ENCODE measurements at regions not wholly inside any gene's neighbourhood (a gene's known extent, or its start where the extent isn't known, plus 50 kb on each side); places are given as distances from the start of the nearest gene placed in this dataset.
A peak's percentile ranks its signal among the peaks of the same experiment; 100 is the strongest.

GRCh38 chr12:127260999-127261398, 1006.0 kb upstream of the TMEM132C start:
- CTCF ChIA-PET: no interaction called here
- Mint-ChIP-seq H3K4me3 (no peak overlapping the region), H3K9me3 (ENCODE audit: low read depth) (no peaks in the 10 kb centered on the region), H3K27me3 (no peaks in the 10 kb centered on the region), H3K36me3 (no peaks in the 10 kb centered on the region), H3K4me1 (no peaks in the 10 kb centered on the region), H3K27ac (no peak overlapping the region)
- no peak for ATAC-seq
- no peak for DNase-seq

- Mint-ChIP-seq H3K36me3 (no peaks in the 10 kb centered on the region), H3K4me3 (no peak overlapping the region), H3K4me1 (no peaks in the 10 kb centered on the region), H3K9me3 (ENCODE audit: low read depth) (no peaks in the 10 kb centered on the region), H3K27ac (no peak overlapping the region), H3K27me3 (no peaks in the 10 kb centered on the region)
- ATAC-seq (no peak), DNase-seq (no peak)
- CTCF ChIA-PET: interaction anchor here (1.2 kb wide), 1 partner anchor 9 kb away, joined by 3 read pairs; no protein-coding TSS in a partner anchor
Observed at GRCh38 chr12:127262615-127263014, 1004.4 kb upstream of the TMEM132C start.

- Mint-ChIP-seq H3K4me1 (no peaks in the 10 kb centered on the region), H3K27me3 (no peaks in the 10 kb centered on the region), H3K4me3 (no peak overlapping the region), H3K9me3 (ENCODE audit: low read depth) (no peaks in the 10 kb centered on the region), H3K27ac (no peak overlapping the region), H3K36me3 (no peaks in the 10 kb centered on the region)
- ATAC-seq (no peak), DNase-seq (no peak)
- CTCF ChIA-PET: interaction anchor here (1.1 to 1.2 kb wide), 2 partner anchors 10 to 16 kb away, joined by 3 read pairs; no protein-coding TSS in a partner anchor
Observed at GRCh38 chr12:127263621-127264020, 1003.3 kb upstream of the TMEM132C start.

GRCh38 chr12:127267128-127267527, 999.8 kb upstream of the TMEM132C start:
- DNase-seq (no peak), ATAC-seq (no peak)
- H3K9me3 Mint-ChIP-seq (ENCODE audit: low read depth): no peaks in the 10 kb centered on the region
- H3K4me1 Mint-ChIP-seq: no peaks in the 10 kb centered on the region
- CTCF ChIA-PET: no interaction called here
- H3K27me3 Mint-ChIP-seq: no peaks in the 10 kb centered on the region
- H3K36me3 Mint-ChIP-seq: no peaks in the 10 kb centered on the region
- H3K4me3 Mint-ChIP-seq: no peak overlapping the region
- H3K27ac Mint-ChIP-seq: no peak overlapping the region

- DNase-seq: no peak
Observed at GRCh38 chr12:127268213-127268612, 998.8 kb upstream of the TMEM132C start.

GRCh38 chr12:127268706-127269425, 998.1 kb upstream of the TMEM132C start:
- Mint-ChIP-seq H3K36me3 (no peaks in the 10 kb centered on the region), H3K4me3 (no peak overlapping the region), H3K9me3 (ENCODE audit: low read depth) (no peaks in the 10 kb centered on the region), H3K27ac (no peak overlapping the region), H3K27me3 (no peaks in the 10 kb centered on the region), H3K4me1 (no peaks in the 10 kb centered on the region)
- ATAC-seq (no peak), DNase-seq (no peak)
- CTCF ChIA-PET: no interaction called here

More at GRCh38 chr12:127268213-127268612, 998.8 kb upstream of the TMEM132C start:
- H3K4me1 Mint-ChIP-seq: no peaks in the 10 kb centered on the region
- H3K4me3 Mint-ChIP-seq: no peak overlapping the region
- no peaks in the 10 kb centered on the region for H3K36me3 Mint-ChIP-seq
- H3K9me3 Mint-ChIP-seq (ENCODE audit: low read depth): no peaks in the 10 kb centered on the region
- H3K27ac Mint-ChIP-seq: no peak overlapping the region
- CTCF ChIA-PET: no interaction called here
- no peaks in the 10 kb centered on the region for H3K27me3 Mint-ChIP-seq
- ATAC-seq: no peak

- Mint-ChIP-seq H3K9me3 (ENCODE audit: low read depth) (no peaks in the 10 kb centered on the region), H3K27me3 (no peaks in the 10 kb centered on the region), H3K36me3 (no peaks in the 10 kb centered on the region), H3K4me1 (no peaks in the 10 kb centered on the region), H3K27ac (no peak overlapping the region), H3K4me3 (no peak overlapping the region)
- ATAC-seq (no peak), DNase-seq (no peak)
- CTCF ChIA-PET: no interaction called here
Observed at GRCh38 chr12:127270193-127270592, 996.8 kb upstream of the TMEM132C start.

GRCh38 chr12:127271776-127272175, 995.2 kb upstream of the TMEM132C start:
- H3K36me3 Mint-ChIP-seq: no peaks in the 10 kb centered on the region
- ATAC-seq: no peak
- CTCF ChIA-PET: no interaction called here

GRCh38 chr12:127272864-127273263, 994.1 kb upstream of the TMEM132C start:
- DNase-seq: no peak
- Mint-ChIP-seq H3K27me3 (no peaks in the 10 kb centered on the region), H3K27ac (no peak overlapping the region), H3K36me3 (no peaks in the 10 kb centered on the region), H3K4me1 (peaks cover 5% of the 10 kb centered on the region), H3K9me3 (ENCODE audit: low read depth) (no peaks in the 10 kb centered on the region), H3K4me3 (no peak overlapping the region)
- no peak for ATAC-seq
- CTCF ChIA-PET: no interaction called here

More at GRCh38 chr12:127271776-127272175, 995.2 kb upstream of the TMEM132C start:
- no peaks in the 10 kb centered on the region for H3K27me3 Mint-ChIP-seq
- no peak overlapping the region for H3K27ac Mint-ChIP-seq
- H3K4me3 Mint-ChIP-seq: no peak overlapping the region
- H3K9me3 Mint-ChIP-seq (ENCODE audit: low read depth): no peaks in the 10 kb centered on the region
- no peaks in the 10 kb centered on the region for H3K4me1 Mint-ChIP-seq
- no peak for DNase-seq

- Mint-ChIP-seq H3K4me1 (peaks cover 7% of the 10 kb centered on the region), H3K27me3 (no peaks in the 10 kb centered on the region), H3K4me3 (no peak overlapping the region), H3K27ac (no peak overlapping the region), H3K9me3 (ENCODE audit: low read depth) (no peaks in the 10 kb centered on the region), H3K36me3 (no peaks in the 10 kb centered on the region)
- CTCF ChIA-PET: no interaction called here
- DNase-seq (no peak), ATAC-seq (no peak)
Observed at GRCh38 chr12:127273626-127274025, 993.3 kb upstream of the TMEM132C start.

- Mint-ChIP-seq H3K4me3 (no peak overlapping the region), H3K27ac (no peak overlapping the region), H3K9me3 (ENCODE audit: low read depth) (no peaks in the 10 kb centered on the region), H3K27me3 (no peaks in the 10 kb centered on the region), H3K36me3 (no peaks in the 10 kb centered on the region), H3K4me1 (peaks cover 7% of the 10 kb centered on the region)
- ATAC-seq: no peak
- CTCF ChIA-PET: no interaction called here
- no peak for DNase-seq
Observed at GRCh38 chr12:127275416-127275815, 991.6 kb upstream of the TMEM132C start.

GRCh38 chr12:127277882-127278281, 989.1 kb upstream of the TMEM132C start:
- CTCF ChIA-PET: no interaction called here
- H3K36me3 Mint-ChIP-seq: no peaks in the 10 kb centered on the region
- DNase-seq (peak; percentile 40), ATAC-seq (no peak)
- no peak overlapping the region for H3K27ac Mint-ChIP-seq
- peaks cover 10% of the 10 kb centered on the region for H3K4me1 Mint-ChIP-seq
- no peaks in the 10 kb centered on the region for H3K27me3 Mint-ChIP-seq
- no peak overlapping the region for H3K4me3 Mint-ChIP-seq
- no peaks in the 10 kb centered on the region for H3K9me3 Mint-ChIP-seq (ENCODE audit: low read depth)

- Mint-ChIP-seq H3K27ac (no peak overlapping the region), H3K36me3 (no peaks in the 10 kb centered on the region), H3K4me1 (peaks cover 10% of the 10 kb centered on the region), H3K27me3 (no peaks in the 10 kb centered on the region), H3K9me3 (ENCODE audit: low read depth) (no peaks in the 10 kb centered on the region), H3K4me3 (no peak overlapping the region)
- CTCF ChIA-PET: interaction anchor here (2.2 kb wide), 2 partner anchors 13 to 170 kb away, joined by 6 to 8 read pairs; no protein-coding TSS in a partner anchor
- ATAC-seq: no peak
- DNase-seq: peak; percentile 25
Observed at GRCh38 chr12:127278351-127278750, 988.6 kb upstream of the TMEM132C start.

- Mint-ChIP-seq H3K4me1 (peaks cover 22% of the 10 kb centered on the region), H3K9me3 (ENCODE audit: low read depth) (no peaks in the 10 kb centered on the region), H3K4me3 (no peak overlapping the region), H3K36me3 (no peaks in the 10 kb centered on the region), H3K27me3 (no peaks in the 10 kb centered on the region), H3K27ac (no peak overlapping the region)
- CTCF ChIA-PET: interaction anchor here (0.8 to 2.2 kb wide), 10 partner anchors 10 to 398 kb away, joined by 3 to 8 read pairs (median 3); no protein-coding TSS in a partner anchor
- DNase-seq (peak; percentile 75), ATAC-seq (peak; percentile 89)
Observed at GRCh38 chr12:127280393-127281275, 986.3 kb upstream of the TMEM132C start.

All from activated CD8-positive, alpha-beta memory T cell treated with anti-CD3 and anti-CD28 coated beads, Interleukin-2, amount 10 ng/mL, durations not matched to agents 7 days and 5 days (primary cell).